Colonic mucosa (tissue), 4 donors: ENCODE measurements at regions not wholly inside any gene's neighbourhood (a gene's known extent, or its start where the extent isn't known, plus 50 kb on each side); places are given as distances from the start of the nearest gene placed in this dataset.

Source experiments
- DNase-seq: peaks from one replicate; pipeline ENCODE4 v3.0.0-alpha.2; 2020
- H3K27ac ChIP-seq: fragments of 200-600 bp; one replicate; pipeline ENCODE4 v1.8.0; 2021
- H3K27me3 ChIP-seq: fragments of 200-600 bp; one replicate; pipeline ENCODE4 v1.8.0; 2021
- H3K36me3 ChIP-seq: fragments of 200-600 bp; one replicate; pipeline ENCODE4 v1.8.0; 2021
- H3K4me1 ChIP-seq: fragments of 200-600 bp; one replicate; pipeline ENCODE4 v1.8.0; 2021; ENCODE audit warnings: mild to moderate bottlenecking
- H3K4me3 ChIP-seq: fragments of 200-600 bp; one replicate; pipeline ENCODE4 v1.8.0; 2021
- H3K9ac ChIP-seq, 2 donors: one replicate each; pipeline ENCODE4 v1.7.0; 2013; ENCODE audit warnings: control low read depth in 2 of 2, low read depth in 2 of 2, low read length in 2 of 2
- H3K9me3 ChIP-seq: fragments of 200-600 bp; one replicate; pipeline ENCODE4 v1.8.0; 2021
- CTCF ChIP-seq: fragments of 200-600 bp; IDR thresholded peaks from one replicate; pipeline ENCODE4 v1.8.0; 2022; ENCODE audit warnings: antibody characterized with exemption, mild to moderate bottlenecking
- intact Hi-C: fragments of 100-400 bp; cut with DNase I; formaldehyde crosslinking; loops from one replicate; pipeline ENCODE4 v1.14.1; 2022
- donor health status: healthy.
- donor health status: DM: no; HTN: no; CAD: no.
- donor health status: DM: no; HTN: no; CAD: no.

- DNase-seq, result no peak
- Histone ChIP-seq H3K36me3 (no peaks in the 10 kb centered on the region), H3K27ac (no peak overlapping the region), H3K9me3 (no peaks in the 10 kb centered on the region), H3K4me1 (no peaks in the 10 kb centered on the region), H3K27me3 (no peaks in the 10 kb centered on the region), H3K9ac (no peak overlapping the region), H3K4me3 (no peak overlapping the region)
- no peak for TF ChIP-seq CTCF
- intact Hi-C loops, result no loop called here
These were observed 1687.0 kb downstream of the GRIK2 start for GRCh38 chr6:103080497-103080896.

GRCh38 chr6:103079867-103080266 lies 1686.4 kb downstream of the GRIK2 start:
- Histone ChIP-seq H3K36me3 (no peaks in the 10 kb centered on the region), H3K4me3 (no peak overlapping the region), H3K27ac (no peak overlapping the region), H3K9me3 (no peaks in the 10 kb centered on the region), H3K27me3 (no peaks in the 10 kb centered on the region), H3K4me1 (no peaks in the 10 kb centered on the region), H3K9ac (no peak overlapping the region)
- TF ChIP-seq CTCF, result no peak
- intact Hi-C loops, result no loop called here
- no peak for DNase-seq

- intact Hi-C loops, result no loop called here
- Histone ChIP-seq H3K9me3 (no peaks in the 10 kb centered on the region), H3K4me1 (no peaks in the 10 kb centered on the region), H3K9ac (no peak overlapping the region), H3K4me3 (no peak overlapping the region), H3K27me3 (no peaks in the 10 kb centered on the region), H3K36me3 (no peaks in the 10 kb centered on the region), H3K27ac (no peak overlapping the region)
- no peak for TF ChIP-seq CTCF
- DNase-seq, result no peak
These were observed 1668.6 kb downstream of the GRIK2 start for GRCh38 chr6:103062136-103062535.

- intact Hi-C loops, result no loop called here
- no peaks in the 10 kb centered on the region for H3K4me1 ChIP-seq
These were observed 1654.1 kb downstream of the GRIK2 start for GRCh38 chr6:103047567-103047966.

GRCh38 chr6:103042336-103042735 lies 1648.8 kb downstream of the GRIK2 start:
- no peak for DNase-seq
- Histone ChIP-seq H3K27me3 (no peaks in the 10 kb centered on the region), H3K4me3 (no peak overlapping the region), H3K4me1 (no peaks in the 10 kb centered on the region), H3K9me3 (no peaks in the 10 kb centered on the region), H3K9ac (no peak overlapping the region), H3K36me3 (no peaks in the 10 kb centered on the region), H3K27ac (no peak overlapping the region)
- intact Hi-C loops, result no loop called here
- no peak for TF ChIP-seq CTCF

More at GRCh38 chr6:103047567-103047966, 1654.1 kb downstream of the GRIK2 start:
- no peaks in the 10 kb centered on the region for H3K36me3 ChIP-seq
- no peak for TF ChIP-seq CTCF
- no peak overlapping the region for H3K4me3 ChIP-seq
- no peaks in the 10 kb centered on the region for H3K9me3 ChIP-seq
- no peak for DNase-seq
- no peak overlapping the region for H3K27ac ChIP-seq
- no peak overlapping the region for H3K9ac ChIP-seq
- H3K27me3 ChIP-seq, result no peaks in the 10 kb centered on the region

GRCh38 chr6:103036846-103037245 lies 1643.3 kb downstream of the GRIK2 start:
- H3K9me3 ChIP-seq, result no peaks in the 10 kb centered on the region
- H3K4me3 ChIP-seq, result no peak overlapping the region
- no peak for TF ChIP-seq CTCF
- no peaks in the 10 kb centered on the region for H3K4me1 ChIP-seq
- DNase-seq, result no peak
- no peaks in the 10 kb centered on the region for H3K36me3 ChIP-seq
- H3K9ac ChIP-seq, result no peak overlapping the region
- intact Hi-C loops, result no loop called here
- no peaks in the 10 kb centered on the region for H3K27me3 ChIP-seq
- H3K27ac ChIP-seq, result no peak overlapping the region
